GM19239 (cell line): ENCODE measurements at regions not wholly inside any gene's neighbourhood (a gene's known extent, or its start where the extent isn't known, plus 50 kb on each side); places are given as distances from the start of the nearest gene placed in this dataset.

Experiments used
- DNase-seq: peaks from one replicate; pipeline ENCODE4 v3.0.0; 2011; ENCODE audit warnings: low spot score; ENCODE audit not compliant: insufficient read length
- FAIRE-seq: peaks from 2 replicates; lab custom pipeline; 2011; peaks lifted over from hg19 to GRCh38; lab: Jason Lieb, UNC

GRCh38 chr16:86763819-86764218, 185.5 kb downstream of the FOXL1 start:
- FAIRE-seq = no peak
- no peak for DNase-seq

GRCh38 chr16:86764551-86764950, 186.2 kb downstream of the FOXL1 start:
- DNase-seq (no peak), FAIRE-seq (no peak)

GRCh38 chr16:86765389-86766026, 187.2 kb downstream of the FOXL1 start:
- DNase-seq (no peak), FAIRE-seq (no peak)

GRCh38 chr16:86766700-86767099, 188.4 kb downstream of the FOXL1 start:
- DNase-seq = no peak
- FAIRE-seq = no peak

- DNase-seq = no peak
Observed at GRCh38 chr16:86768228-86768791, 190.0 kb downstream of the FOXL1 start.

GRCh38 chr16:86768999-86769398, 190.7 kb downstream of the FOXL1 start:
- DNase-seq (no peak), FAIRE-seq (no peak)

More at GRCh38 chr16:86768228-86768791, 190.0 kb downstream of the FOXL1 start:
- FAIRE-seq = no peak

GRCh38 chr16:86771506-86772460, 193.4 kb downstream of the FOXL1 start:
- FAIRE-seq (no peak), DNase-seq (no peak)

GRCh38 chr16:86772671-86773353, 194.5 kb downstream of the FOXL1 start:
- DNase-seq (no peak), FAIRE-seq (no peak)

GRCh38 chr16:86773354-86773715, 195.0 kb downstream of the FOXL1 start:
- FAIRE-seq = no peak
- DNase-seq = no peak

GRCh38 chr16:86774931-86775330, 196.6 kb downstream of the FOXL1 start:
- DNase-seq (no peak), FAIRE-seq (no peak)

GRCh38 chr16:86775511-86775921, 197.2 kb downstream of the FOXL1 start:
- FAIRE-seq = no peak

GRCh38 chr16:86777381-86777946, 199.1 kb downstream of the FOXL1 start:
- FAIRE-seq (no peak), DNase-seq (no peak)

More at GRCh38 chr16:86775511-86775921, 197.2 kb downstream of the FOXL1 start:
- no peak for DNase-seq

- FAIRE-seq = no peak
- DNase-seq = no peak
Observed at GRCh38 chr16:86778108-86778745, 199.9 kb downstream of the FOXL1 start.

- no peak for FAIRE-seq
- no peak for DNase-seq
Observed at GRCh38 chr16:86778978-86779377, 200.6 kb downstream of the FOXL1 start.

- FAIRE-seq (no peak), DNase-seq (no peak)
Observed at GRCh38 chr16:86781046-86781445, 202.7 kb downstream of the FOXL1 start.

GRCh38 chr16:86783636-86784626, 205.6 kb downstream of the FOXL1 start:
- DNase-seq (no peak), FAIRE-seq (no peak)

GRCh38 chr16:86786338-86786737, 208.0 kb downstream of the FOXL1 start:
- DNase-seq = no peak
- FAIRE-seq = no peak

GRCh38 chr16:86786994-86787393, 208.6 kb downstream of the FOXL1 start:
- FAIRE-seq (no peak), DNase-seq (no peak)

- no peak for FAIRE-seq
- DNase-seq = no peak
Observed at GRCh38 chr16:86787538-86787937, 209.2 kb downstream of the FOXL1 start.
